ENCODE measurements at regions not wholly inside any gene's neighbourhood (a gene's known extent, or its start where the extent isn't known, plus 50 kb on each side); places are given as distances from the start of the nearest gene placed in this dataset.
"Not testable (repeated sequence)": the region's sequence is repeated elsewhere in the genome, so short reads cannot be mapped to it uniquely, and the experiment has no call there.

DNA sequence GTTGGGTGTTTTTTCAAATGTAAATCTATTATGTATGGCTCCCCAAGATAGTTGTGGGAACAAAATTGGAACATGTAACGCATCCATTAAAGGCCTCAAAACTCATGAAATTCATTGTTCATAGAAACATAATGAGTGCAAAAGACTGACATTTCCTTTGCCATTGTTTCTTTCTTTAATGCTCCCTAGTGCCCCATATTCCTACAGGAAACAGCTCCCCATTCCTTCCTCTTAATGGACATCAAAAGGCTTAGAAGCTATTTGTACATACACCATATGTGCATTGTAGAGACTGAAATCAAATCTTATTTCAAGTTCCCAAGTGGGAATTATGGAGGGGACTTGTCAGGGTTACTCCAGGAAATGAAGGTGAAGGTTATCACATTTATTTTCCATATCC, 139.1 kb downstream of the AHR start:
- no peak for DNase-seq (ENCODE audit: low read depth, low spot score)

DNA sequence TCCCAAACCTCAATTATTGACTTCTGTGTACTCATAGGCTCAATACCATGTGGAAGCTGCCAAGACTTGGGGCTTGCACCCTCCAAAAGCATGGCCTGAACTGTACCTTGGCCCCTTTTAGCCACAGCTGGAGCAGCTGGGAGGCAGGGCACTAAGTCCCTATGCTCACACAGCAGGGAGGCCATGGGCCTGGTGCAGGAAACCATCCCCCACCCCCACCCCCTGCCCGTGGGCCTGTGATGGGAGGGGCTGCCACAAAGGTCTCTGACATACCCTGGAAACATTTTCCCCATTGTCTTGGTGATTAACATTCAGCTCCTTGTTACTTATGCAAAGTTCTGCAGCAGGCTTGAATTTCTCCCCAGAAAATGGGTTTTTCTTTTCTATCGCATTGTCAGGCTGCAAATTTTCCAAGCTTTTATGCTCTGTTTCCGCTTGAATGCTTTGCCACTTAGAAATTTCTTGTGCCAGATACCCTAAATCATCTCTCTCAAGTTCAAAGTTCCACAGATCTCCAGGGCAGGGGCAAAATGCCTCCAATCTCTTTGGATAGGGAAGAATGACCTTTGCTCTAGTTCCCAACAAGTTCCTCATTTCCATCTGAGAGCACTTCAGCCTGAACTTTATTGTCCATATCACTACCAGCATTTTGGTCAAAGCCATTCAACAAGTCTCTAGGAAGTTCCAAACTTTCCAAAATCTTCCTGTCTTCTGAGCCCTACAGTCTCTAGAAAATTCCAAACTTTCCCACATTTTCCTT, 141.8 kb downstream of the AHR start:
- DNase-seq (ENCODE audit: low read depth, low spot score), result not testable (repeated sequence)

DNA sequence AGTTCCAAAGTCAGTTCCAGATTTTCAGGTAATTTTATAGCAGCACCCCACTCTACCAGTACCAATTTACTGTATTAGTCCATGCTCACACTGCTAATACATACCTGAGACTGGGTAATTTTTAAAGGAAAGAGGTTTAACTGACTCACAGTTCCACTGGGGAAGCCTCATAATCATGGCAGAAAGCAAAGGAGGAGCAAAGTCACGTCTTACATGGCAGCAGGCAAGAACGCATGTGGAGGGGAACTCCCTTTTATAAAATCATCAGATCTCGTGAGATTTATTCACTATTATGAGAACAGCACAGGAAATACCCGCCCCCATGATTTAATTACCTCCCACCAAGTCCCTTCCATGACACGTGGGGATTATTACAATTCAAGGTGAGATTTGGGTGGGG, 142.4 kb downstream of the AHR start:
- no peak for DNase-seq (ENCODE audit: low read depth, low spot score)

DNA sequence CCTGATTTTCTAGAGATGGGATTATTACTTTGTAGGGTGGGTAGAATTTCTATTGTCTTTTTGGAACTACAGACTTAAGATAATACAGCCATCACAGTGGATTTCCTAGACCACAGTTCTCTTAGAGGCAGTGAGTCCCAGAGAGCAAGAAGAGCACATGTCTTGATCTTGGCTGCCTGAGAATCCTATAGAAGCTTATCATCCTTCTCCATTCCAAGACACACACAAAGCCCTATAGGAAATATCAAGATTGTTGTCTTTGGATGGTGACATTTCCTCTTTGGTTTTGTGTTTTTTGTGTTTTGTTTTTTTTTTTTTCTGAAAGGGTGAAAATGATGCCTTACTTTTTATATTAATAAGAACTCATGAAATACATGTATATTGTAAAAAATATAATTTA, 143.1 kb downstream of the AHR start:
- DNase-seq (ENCODE audit: low read depth, low spot score), result no peak

DNA sequence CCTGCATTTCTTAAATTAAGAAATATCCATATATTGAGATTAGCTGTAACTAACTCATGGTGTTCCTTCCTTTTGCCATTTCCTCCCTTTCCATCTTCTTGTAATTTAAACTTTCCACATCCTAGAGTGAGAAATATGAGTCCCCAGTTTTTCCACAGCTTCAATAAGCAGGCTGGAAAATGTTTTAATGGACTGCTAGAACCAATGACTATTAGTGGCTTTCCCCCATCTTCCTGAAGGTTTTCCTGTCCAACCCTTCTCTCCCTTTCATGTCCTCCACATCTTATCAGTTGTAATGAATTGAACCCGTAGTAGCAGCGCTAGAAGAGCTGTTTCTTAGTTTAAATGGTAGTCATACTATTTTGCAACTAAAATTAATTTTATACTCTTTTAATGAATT, 145.7 kb downstream of the AHR start:
- DNase-seq (ENCODE audit: low read depth, low spot score), result no peak

DNA sequence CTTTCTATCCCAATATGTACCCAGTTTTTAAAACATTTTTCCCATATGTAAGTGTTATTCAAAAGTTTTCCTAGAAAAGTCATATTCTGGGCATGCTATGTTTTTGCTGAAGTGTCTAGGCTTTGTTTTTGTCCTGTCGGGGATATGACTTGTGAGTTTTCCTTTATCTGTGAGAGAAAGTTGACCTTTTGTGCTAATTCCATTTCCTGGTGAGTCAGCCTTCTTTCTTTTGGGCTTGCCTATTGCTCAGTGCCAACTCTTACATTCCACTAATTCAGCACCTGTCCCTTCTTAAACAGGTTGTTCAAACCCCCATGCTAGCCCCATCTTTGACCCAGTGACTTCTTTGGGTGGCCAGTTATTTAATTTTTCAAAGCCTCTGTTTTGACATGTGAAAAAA, 146.2 kb downstream of the AHR start:
- peak; percentile 62 for DNase-seq (ENCODE audit: low read depth, low spot score)

DNA sequence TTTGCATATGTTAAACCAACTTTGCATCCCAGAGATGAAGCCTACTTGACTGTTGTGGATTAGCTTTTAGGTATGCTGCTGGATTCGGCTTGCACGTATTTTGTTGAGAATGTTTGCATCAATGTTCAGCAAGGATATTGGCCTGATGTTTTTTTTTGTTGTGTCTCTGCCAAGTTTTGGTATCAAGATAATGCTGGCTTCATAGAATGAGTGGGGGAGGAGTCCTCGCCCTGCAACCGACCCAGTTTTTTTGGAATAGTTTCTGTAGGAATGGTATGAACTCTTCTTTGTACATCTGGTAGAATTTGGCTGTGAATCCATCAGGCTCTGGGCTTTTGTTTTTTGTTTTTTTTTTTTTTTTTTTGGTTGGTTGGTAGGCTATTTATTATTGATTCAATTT, 147.9 kb downstream of the AHR start:
- no peak for DNase-seq (ENCODE audit: low read depth, low spot score)

DNA sequence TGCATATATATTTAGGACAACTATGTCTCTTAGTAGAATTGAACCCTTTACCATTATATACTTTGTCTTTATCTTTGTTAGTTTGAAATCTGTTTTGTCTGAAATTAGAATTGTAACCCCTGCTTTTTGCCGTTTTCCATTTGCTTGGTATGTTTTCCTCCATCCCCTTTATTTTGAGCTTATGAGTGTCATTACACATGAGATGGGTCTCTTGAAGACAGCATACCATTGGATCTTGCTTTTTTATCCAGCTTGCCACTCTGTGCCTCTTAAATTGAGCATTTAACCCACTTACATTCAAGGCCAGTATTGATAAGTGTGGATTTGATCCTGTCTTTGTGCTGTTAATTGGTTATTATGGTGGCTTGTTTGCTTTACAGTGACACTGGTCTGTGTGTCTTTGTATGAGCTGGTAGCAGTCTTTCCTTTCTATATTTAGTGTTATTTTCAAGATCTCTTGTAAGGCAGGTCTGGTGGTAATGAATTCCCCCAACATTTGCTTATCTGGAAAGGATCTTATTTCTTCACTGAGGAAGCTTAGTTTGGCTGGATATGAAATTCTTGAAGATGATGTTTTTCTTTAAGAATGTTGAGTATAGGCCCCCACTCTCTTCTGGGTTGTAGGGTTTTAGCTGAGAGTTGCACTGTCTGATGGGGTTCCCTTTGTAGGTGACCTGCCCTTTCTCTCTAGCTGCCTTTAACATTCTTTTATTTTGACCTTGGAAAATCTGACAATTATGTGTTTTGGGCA, 149.5 kb downstream of the AHR start:
- DNase-seq (ENCODE audit: low read depth, low spot score), result no peak

DNA sequence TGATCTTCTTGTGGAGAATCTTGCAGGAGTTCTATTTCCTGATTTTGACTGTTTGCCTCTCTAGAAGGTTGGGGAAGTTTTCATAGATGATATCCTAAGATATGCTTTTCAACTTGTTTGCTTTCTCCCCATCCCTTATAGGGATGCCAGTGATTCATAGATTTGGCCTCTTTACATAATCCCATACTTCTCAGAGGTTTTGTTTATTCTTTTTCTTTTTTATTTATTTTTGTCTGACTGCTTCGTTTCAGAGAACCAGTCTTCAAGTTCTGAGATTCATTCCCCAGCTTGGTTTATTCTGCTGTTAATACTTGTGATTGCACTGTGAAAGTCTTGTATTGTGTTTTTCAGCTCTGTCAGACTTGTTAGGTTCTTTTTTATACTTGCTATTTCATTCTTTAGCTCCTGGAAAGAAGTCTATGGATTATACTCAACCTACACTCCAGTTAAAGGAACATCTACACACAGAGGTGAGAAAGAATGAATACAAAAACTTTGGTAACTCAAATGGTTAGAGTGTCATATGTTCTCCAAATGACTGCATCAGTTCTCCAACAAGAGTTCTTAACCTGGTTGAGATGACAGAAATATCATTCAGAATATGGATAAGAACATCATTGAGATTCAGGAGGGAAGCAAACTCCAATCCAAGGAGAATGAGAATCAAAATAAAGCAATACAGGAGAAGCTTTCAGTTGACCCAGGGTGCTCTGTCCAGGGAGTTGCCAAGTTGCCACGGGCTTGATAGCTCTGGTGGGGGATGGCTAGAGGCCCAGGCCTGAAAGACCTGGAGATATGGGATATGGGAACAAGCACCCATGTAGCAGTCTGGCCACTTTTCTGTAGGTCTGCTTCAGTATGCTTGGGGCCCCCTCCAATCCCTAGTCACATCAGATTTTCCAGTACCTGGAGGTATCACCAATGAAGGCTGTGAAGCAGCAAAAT, 150.3 kb downstream of the AHR start:
- DNase-seq (ENCODE audit: low read depth, low spot score), result no peak

DNA sequence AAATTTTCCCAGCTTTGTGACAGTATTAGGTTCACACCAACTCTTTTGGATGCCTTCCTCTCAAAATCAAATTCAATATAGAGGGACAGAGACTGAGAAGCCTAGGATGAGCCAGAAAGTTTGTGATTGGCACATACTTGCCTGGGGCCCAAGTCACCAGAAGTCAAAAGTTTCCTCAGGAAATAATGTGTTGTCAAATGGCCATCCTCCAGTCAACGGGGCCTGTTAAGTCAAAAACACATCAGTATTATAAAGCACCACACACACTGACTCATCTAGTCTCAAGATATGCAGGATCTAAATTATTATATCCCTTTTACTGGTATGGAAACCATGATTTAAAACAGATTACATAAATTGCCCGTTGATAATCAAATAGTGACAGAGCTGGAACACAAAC, 158.1 kb downstream of the AHR start:
- no peak for DNase-seq (ENCODE audit: low read depth, low spot score)

DNA sequence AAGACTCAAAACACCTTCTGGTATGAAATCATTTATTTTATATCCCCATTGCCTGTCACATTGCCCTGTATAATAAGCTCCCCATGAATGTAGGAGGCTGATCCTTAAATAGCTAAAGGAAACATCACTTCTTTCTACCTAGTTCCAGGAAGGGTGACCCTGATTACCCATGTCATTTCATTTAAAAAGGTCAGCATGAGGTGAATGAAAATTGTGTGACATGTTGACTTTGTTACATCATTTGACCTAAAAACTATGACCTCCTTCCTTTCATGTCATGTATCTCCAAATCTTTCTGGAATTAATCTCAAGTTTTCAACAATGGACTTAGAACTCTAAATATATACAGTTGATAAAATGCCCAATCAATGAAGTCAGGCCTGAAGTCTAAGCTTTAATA, 161.5 kb downstream of the AHR start:
- DNase-seq (ENCODE audit: low read depth, low spot score), result no peak

DNA sequence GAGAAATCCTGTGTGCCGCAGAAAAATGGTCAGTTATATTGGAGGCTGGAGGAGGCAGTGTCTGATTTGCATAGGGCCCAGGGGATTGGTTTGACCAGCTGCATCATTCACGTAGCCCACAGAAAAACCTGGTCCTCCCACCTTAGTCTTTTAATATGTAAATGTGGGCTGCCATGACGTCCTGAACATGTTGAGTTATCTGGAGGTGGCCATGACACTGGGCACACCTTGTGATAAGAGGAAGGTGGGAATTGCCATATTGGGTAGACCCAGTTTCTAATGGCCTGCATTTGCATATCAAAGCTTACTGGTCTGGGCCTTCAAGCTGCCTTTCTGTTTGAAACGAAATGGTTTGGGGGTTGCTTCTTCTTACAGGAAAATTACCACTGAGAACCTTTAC, 162.2 kb downstream of the AHR start:
- no peak for DNase-seq (ENCODE audit: low read depth, low spot score)

DNA sequence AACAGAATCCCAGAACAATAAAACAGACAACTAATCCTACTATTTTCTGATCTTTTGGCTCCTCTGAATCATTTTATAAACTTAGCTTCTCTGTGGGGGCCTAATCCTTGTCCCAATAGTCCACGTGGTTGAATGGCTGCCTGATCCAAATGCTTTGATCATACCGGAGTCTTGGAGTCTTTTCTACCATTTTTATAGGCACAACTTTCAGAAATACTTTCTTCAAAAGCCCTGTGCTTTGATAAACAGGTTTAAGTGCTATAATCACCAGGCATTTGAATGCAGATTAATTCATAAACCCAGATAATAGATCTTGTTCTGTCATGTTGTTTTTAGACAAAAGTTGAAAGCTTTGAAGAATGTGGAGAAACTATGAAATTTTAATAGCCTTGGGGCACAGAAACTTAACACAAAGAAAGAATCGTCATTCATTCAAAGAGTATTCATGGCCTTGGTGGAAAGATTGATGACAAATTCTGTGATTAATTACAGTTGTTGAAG, 163.7 kb downstream of the AHR start:
- peak; percentile 70 for DNase-seq (ENCODE audit: low read depth, low spot score)

DNA sequence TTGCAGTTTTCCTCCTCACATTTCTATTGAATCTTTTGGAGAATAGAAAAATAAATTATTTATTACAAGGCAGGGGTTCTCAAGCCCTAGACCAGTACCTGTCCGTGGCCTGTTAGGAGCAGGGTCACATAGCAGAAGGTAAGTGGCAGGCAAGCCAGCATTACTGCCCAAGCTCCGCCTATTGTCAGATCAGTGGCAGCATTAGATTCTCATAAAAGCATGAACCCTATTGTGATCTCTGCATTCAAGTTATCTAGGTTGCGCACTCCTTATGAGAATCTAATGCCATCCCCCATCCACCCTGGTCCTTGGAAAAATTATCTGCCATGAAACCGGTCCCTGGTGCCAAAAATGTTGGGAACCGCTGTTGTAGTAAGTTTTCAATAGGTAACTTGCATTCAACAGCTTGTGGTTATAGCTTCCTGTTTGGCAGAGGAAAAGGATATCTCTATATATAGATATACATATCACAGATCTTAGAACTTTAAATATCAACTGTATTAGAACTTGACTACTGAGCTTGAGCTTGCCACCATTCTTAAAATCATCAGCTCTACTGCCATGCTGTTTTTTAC, 165.1 kb downstream of the AHR start:
- DNase-seq (ENCODE audit: low read depth, low spot score), result no peak

DNA sequence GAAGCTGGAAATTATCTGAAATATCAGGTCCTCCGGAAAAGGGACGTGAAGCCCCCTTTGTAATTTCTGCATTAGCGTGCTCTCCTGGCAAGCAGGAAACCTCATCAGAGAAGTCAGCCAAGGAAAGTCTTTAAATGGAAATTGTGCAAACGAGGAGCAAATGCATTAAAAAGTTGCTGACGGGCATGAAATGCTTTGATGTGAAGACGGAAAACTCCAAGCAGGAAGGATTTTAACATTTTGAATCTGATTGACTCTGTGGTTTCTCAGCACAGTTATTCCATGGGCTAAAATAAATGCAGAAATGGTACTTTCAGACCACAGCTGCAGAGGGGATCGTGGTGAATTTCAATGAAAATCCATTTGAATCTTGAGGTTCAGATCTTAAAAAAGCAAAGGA, 167.8 kb downstream of the AHR start:
- DNase-seq (ENCODE audit: low read depth, low spot score), result peak; percentile 69

DNA sequence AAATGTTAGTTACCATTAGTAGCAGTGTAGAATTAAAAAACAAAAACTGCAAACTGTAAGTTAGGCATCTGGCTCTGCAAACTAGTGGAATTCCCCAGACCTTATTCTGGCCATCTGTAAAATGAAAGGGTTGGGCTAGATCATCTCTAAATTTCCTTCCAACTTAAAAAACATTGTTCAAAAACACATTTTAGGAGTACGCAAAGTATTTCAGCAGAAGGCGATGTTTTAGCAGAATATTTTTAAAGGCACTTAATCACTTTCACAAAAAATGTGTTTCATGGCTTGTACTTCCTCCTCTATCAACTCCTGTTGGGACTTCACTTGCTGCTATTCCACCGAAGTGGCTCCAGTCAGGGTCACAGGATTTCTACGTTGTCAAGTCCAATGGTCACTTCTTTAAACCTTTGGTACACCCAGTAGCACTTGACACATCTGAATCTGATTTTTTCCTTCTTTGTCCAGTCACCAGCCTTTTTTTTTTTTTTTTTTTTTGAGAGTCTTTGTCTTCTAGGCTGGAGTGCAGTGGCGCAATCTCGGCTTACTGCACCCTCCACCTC, 169.0 kb downstream of the AHR start:
- no peak for DNase-seq (ENCODE audit: low read depth, low spot score)

DNA sequence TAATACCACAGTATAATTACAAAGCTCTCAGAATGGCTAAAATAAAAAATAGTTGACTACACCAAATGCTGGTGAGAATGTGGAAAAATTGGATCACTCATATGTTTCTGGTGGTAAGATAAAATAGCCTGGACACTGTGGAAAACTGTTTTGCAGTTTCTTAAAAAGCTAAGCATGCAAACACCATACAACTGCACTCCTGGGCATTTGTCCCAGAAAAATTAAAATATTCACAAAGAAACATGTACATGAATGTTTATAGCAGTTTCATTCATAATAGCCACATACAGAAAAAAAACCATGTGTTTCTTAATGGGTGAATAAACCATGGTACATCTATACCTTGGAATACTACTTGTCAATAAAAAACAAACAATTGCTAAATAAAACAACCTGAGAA, 172.9 kb downstream of the AHR start:
- no peak for DNase-seq (ENCODE audit: low read depth, low spot score)

DNA sequence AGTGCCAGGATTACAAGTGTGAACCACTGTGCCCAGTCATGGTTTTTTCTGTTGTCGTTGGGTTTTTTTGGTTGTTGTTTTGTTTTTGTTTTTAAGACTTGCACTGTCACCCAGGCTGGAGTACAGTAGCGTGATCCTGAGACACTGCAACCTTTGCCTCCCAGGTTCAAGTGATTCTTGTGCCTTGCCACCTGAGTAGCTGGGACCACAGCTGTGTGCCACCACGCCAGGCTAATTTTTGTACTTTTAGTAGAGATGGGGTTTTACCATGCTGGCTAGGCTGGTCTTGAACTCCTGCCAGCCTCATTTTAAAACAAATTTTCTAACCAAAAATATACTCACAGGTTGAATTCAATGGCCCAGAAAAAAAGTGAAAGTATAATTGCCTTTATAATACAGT, 174.1 kb downstream of the AHR start:
- DNase-seq (ENCODE audit: low read depth, low spot score), result no peak

DNA sequence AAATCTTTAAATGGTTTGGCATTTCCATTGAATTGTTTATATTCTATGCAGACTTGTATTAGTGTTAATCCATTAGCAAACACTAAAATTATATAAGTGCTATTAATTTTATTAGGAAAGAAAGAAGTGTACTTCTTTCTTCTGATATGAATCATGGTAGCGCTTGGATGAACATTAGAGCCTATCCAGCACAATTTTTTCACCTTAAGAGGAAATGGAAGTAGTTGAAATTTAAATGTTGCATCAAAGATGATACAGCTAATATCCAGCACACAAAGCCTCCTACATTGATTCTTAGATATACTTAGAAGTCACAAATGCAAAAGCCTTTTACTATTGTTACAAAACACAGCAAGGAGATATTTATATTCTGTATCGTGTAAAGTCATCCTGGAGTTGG, 174.5 kb downstream of the AHR start:
- no peak for DNase-seq (ENCODE audit: low read depth, low spot score)

DNA sequence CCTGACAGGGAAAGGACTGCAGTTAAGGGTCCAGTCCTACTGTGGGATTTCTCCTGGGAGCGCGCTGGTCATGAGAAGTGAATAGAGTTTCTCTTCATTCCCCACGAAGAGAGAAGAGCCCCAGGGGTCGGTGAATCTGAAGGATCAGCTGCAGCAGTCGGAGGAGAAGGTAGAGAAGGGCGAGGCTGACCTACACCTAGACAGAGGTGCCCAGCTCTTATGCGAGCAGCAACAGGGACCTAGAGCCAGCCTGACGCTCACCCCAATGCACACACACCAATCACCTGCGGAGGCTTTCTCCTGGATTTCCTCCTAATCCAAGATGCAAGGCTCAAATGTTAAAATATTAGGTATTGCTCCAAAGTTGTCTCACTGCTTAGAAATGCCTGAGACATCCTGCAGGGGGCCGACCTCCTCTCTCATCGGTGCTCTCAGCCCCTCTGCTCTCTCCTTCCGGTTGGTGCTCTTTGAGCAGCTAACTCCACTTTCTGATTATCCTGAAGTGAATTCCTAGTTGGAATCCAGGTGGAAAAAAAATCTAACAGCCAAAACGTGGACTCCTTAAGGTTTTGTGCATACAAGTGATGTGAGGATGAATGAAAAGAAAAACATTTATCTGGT, 176.4 kb downstream of the AHR start:
- no peak for DNase-seq (ENCODE audit: low read depth, low spot score)

DNA sequence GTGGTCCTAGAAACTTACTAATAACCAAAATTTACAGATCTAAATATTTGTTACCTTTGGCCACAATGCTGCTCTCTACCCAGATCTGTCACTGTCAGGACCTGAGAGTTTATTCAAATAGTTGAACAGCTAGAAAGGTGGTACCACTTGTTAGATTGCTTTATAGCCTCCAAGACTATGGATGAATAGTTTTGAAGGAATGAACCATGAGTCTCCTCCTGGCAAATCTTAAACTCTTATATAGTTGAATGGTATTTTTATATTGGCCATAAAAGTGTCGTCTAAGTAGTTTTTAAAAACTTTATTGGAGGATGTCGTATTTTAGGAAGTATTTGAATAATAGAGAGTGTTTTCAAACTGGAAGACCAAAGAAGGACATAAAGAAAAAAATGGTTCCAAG, 178.7 kb downstream of the AHR start:
- DNase-seq (ENCODE audit: low read depth, low spot score), result no peak
